Mucosa of descending colon (tissue), 3 donors: ENCODE measurements at regions not wholly inside any gene's neighbourhood (a gene's known extent, or its start where the extent isn't known, plus 50 kb on each side); places are given as distances from the start of the nearest gene placed in this dataset.
A peak's percentile ranks its signal among the peaks of the same experiment; 100 is the strongest.
"Not testable (repeated sequence)": the region's sequence is repeated elsewhere in the genome, so short reads cannot be mapped to it uniquely, and the experiment has no call there.

Experiments
- ATAC-seq: fragments of 200-7000 bp; cut with Tn5 transposase; one replicate; pipeline ENCODE4 v1.9.1; 2020; ENCODE audit warnings: mild to moderate bottlenecking, moderate library complexity
- DNase-seq, 3 donors: peaks; one replicate each; pipeline ENCODE4 v3.0.0-alpha.2; 2020
- H3K36me3 ChIP-seq: fragments of 200-600 bp; one replicate; pipeline ENCODE4 v1.8.0; 2021; ENCODE audit warnings: low read depth, mild to moderate bottlenecking
- H3K4me1 ChIP-seq: fragments of 200-600 bp; one replicate; pipeline ENCODE4 v1.8.0; 2021; ENCODE audit warnings: low read depth, mild to moderate bottlenecking
- H3K4me3 ChIP-seq: fragments of 200-600 bp; one replicate; pipeline ENCODE4 v1.8.0; 2021; ENCODE audit warnings: mild to moderate bottlenecking
- H3K9me3 ChIP-seq: fragments of 200-600 bp; one replicate; pipeline ENCODE4 v1.8.0; 2021; ENCODE audit warnings: mild to moderate bottlenecking
- CTCF ChIP-seq: fragments of 200-600 bp; IDR thresholded peaks from one replicate; pipeline ENCODE4 v1.8.0; 2022; ENCODE audit warnings: antibody characterized with exemption, mild to moderate bottlenecking
- intact Hi-C, 2 donors: fragments of 100-400 bp; cut with DNase I in 1 of 2; cut with micrococcal nuclease in 1 of 2; formaldehyde crosslinking; loops; one replicate each; pipeline versions ENCODE4 v1.11.0 to v1.11.1; 2022; cut with DNase I, micrococcal nuclease
- donor health status: DM: no; HTN: no; CAD: no; lungs with moderate emphysema.
- donor health status: DM: no; HTN: no; CAD: no.
- donor health status: DM: no; HTN: yes; CAD: no.

GRCh38 chr13:31385540-31385939 lies 185.8 kb downstream of the B3GLCT start:
- Histone ChIP-seq H3K4me1 (no peaks in the 10 kb centered on the region), H3K9me3 (no peaks in the 10 kb centered on the region), H3K36me3 (no peaks in the 10 kb centered on the region), H3K4me3 (no peak overlapping the region)
- intact Hi-C loops, result no loop called here
- no peak for TF ChIP-seq CTCF
- ATAC-seq (no peak), DNase-seq (peak in 1 of 3 donors; percentile 40)

- no peaks in the 10 kb centered on the region for H3K36me3 ChIP-seq
- no peak overlapping the region for H3K4me3 ChIP-seq
- DNase-seq (no peak), ATAC-seq (no peak)
- intact Hi-C loops, result no loop called here
- peaks cover 4% of the 10 kb centered on the region for H3K9me3 ChIP-seq
- H3K4me1 ChIP-seq, result no peaks in the 10 kb centered on the region
- no peak for TF ChIP-seq CTCF
Observed at GRCh38 chr13:31394506-31394905, 194.7 kb downstream of the B3GLCT start.

GRCh38 chr13:31395090-31395489 lies 195.3 kb downstream of the B3GLCT start:
- no peak overlapping the region for H3K4me3 ChIP-seq

GRCh38 chr13:31399690-31400089 lies 199.9 kb downstream of the B3GLCT start:
- no peak for DNase-seq
- Histone ChIP-seq H3K4me3 (no peak overlapping the region), H3K4me1 (no peaks in the 10 kb centered on the region), H3K9me3 (peaks cover 8% of the 10 kb centered on the region), H3K36me3 (no peaks in the 10 kb centered on the region)
- intact Hi-C loops, result no loop called here
- TF ChIP-seq CTCF, result no peak
- no peak for ATAC-seq

More at GRCh38 chr13:31395090-31395489, 195.3 kb downstream of the B3GLCT start:
- TF ChIP-seq CTCF, result no peak
- H3K4me1 ChIP-seq, result no peaks in the 10 kb centered on the region
- H3K36me3 ChIP-seq, result no peaks in the 10 kb centered on the region
- ATAC-seq, result no peak
- no peak for DNase-seq
- peaks cover 8% of the 10 kb centered on the region for H3K9me3 ChIP-seq
- intact Hi-C loops, result no loop called here

- H3K4me1 ChIP-seq, ATAC-seq, H3K36me3 ChIP-seq, H3K4me3 ChIP-seq, H3K9me3 ChIP-seq, intact Hi-C loops, DNase-seq: not testable (repeated sequence)
Observed at GRCh38 chr13:31403711-31404110, 203.9 kb downstream of the B3GLCT start.

GRCh38 chr13:31408927-31409326 lies 209.2 kb downstream of the B3GLCT start:
- ATAC-seq, result no peak
- intact Hi-C loops, result no loop called here
- no peak for DNase-seq
- no peaks in the 10 kb centered on the region for H3K4me1 ChIP-seq
- no peaks in the 10 kb centered on the region for H3K36me3 ChIP-seq
- no peak overlapping the region for H3K4me3 ChIP-seq
- H3K9me3 ChIP-seq, result no peaks in the 10 kb centered on the region
- TF ChIP-seq CTCF, result no peak
